Activated B cell treated with CpG ODN at 0.5 μM for 24 hours (primary cell): ENCODE measurements at regions not wholly inside any gene's neighbourhood (a gene's known extent, or its start where the extent isn't known, plus 50 kb on each side); places are given as distances from the start of the nearest gene placed in this dataset.
"Not testable (repeated sequence)": the region's sequence is repeated elsewhere in the genome, so short reads cannot be mapped to it uniquely, and the experiment has no call there.

Source experiments
- ATAC-seq: fragments of 200-7000 bp; cut with Tn5 transposase; one replicate; pipeline ENCODE4 v1.10.0; 2021; ENCODE audit warnings: low read depth, mild to moderate bottlenecking, moderate library complexity
- CTCF ChIA-PET: fragments of 350-600 bp; sonication (Branson Sonifier 250); formaldehyde crosslinking; loops from one replicate; lab custom pipeline; 2021; ENCODE audit warnings: antibody characterized with exemption; lab: Charles Lee
- POLR2A ChIA-PET: fragments of 350-600 bp; sonication (Branson Sonifier 250); formaldehyde crosslinking; loops from one replicate; lab custom pipeline; 2021; ENCODE audit warnings: antibody characterized with exemption; lab: Charles Lee
- DNase-seq: peaks from one replicate; pipeline ENCODE4 v3.0.0; 2022
- H3K27ac Mint-ChIP-seq: one replicate; pipeline ENCODE4 v1.8.0; 2020; ENCODE audit warnings: mixed read lengths
- H3K27me3 Mint-ChIP-seq: one replicate; pipeline ENCODE4 v1.8.0; 2021; ENCODE audit warnings: mixed read lengths
- H3K36me3 Mint-ChIP-seq: one replicate; pipeline ENCODE4 v1.8.0; 2021; ENCODE audit warnings: low read depth, mixed read lengths
- H3K4me1 Mint-ChIP-seq: one replicate; pipeline ENCODE4 v1.8.0; 2021; ENCODE audit warnings: mixed read lengths
- H3K4me3 Mint-ChIP-seq: one replicate; pipeline ENCODE4 v1.8.0; 2020; ENCODE audit warnings: mild to moderate bottlenecking, mixed read lengths
- H3K9me3 Mint-ChIP-seq: one replicate; pipeline ENCODE4 v1.8.0; 2020; ENCODE audit warnings: mixed read lengths
- CTCF ChIP-seq: fragments of 200-600 bp; IDR thresholded peaks from one replicate; pipeline ENCODE4 v1.8.0; 2022; ENCODE audit warnings: antibody characterized with exemption, mild to moderate bottlenecking
- intact Hi-C: fragments of 100-400 bp; cut with micrococcal nuclease; formaldehyde crosslinking; loops from one replicate; pipeline ENCODE4 v1.15.1; 2024

- POLR2A ChIA-PET: no interaction called here
- no peak overlapping the region for H3K4me3 Mint-ChIP-seq
- ATAC-seq (no peak), DNase-seq (no peak)
- H3K27ac Mint-ChIP-seq: no peak overlapping the region
- CTCF ChIA-PET: no interaction called here
- no peaks in the 10 kb centered on the region for H3K36me3 Mint-ChIP-seq
- TF ChIP-seq CTCF: no peak
- intact Hi-C loops: no loop called here
- no peaks in the 10 kb centered on the region for H3K4me1 Mint-ChIP-seq
- no peaks in the 10 kb centered on the region for H3K27me3 Mint-ChIP-seq
- H3K9me3 Mint-ChIP-seq: no peaks in the 10 kb centered on the region
Observed at GRCh38 chr2:128611421-128612320, 293.0 kb upstream of the HS6ST1 start.

- Mint-ChIP-seq H3K27ac (no peak overlapping the region), H3K4me3 (no peak overlapping the region), H3K4me1 (no peaks in the 10 kb centered on the region), H3K27me3 (no peaks in the 10 kb centered on the region), H3K9me3 (no peaks in the 10 kb centered on the region), H3K36me3 (no peaks in the 10 kb centered on the region)
- TF ChIP-seq CTCF: no peak
- no peak for ATAC-seq
- intact Hi-C loops: no loop called here
- DNase-seq: no peak
- CTCF ChIA-PET: no interaction called here
- POLR2A ChIA-PET: no interaction called here
Observed at GRCh38 chr2:128612628-128613027, 294.0 kb upstream of the HS6ST1 start.

GRCh38 chr2:128613351-128613750 lies 294.7 kb upstream of the HS6ST1 start:
- H3K4me1 Mint-ChIP-seq: no peaks in the 10 kb centered on the region
- H3K27ac Mint-ChIP-seq: no peak overlapping the region
- ATAC-seq: no peak
- H3K4me3 Mint-ChIP-seq: no peak overlapping the region
- ChIA-PET CTCF (no interaction called here), POLR2A (no interaction called here)
- H3K9me3 Mint-ChIP-seq: no peaks in the 10 kb centered on the region
- H3K36me3 Mint-ChIP-seq: no peaks in the 10 kb centered on the region
- intact Hi-C loops: no loop called here
- no peak for TF ChIP-seq CTCF
- no peaks in the 10 kb centered on the region for H3K27me3 Mint-ChIP-seq
- DNase-seq: no peak

GRCh38 chr2:128613876-128614275 lies 295.2 kb upstream of the HS6ST1 start:
- POLR2A ChIA-PET: no interaction called here
- H3K36me3 Mint-ChIP-seq: no peaks in the 10 kb centered on the region
- intact Hi-C loops: no loop called here
- H3K4me1 Mint-ChIP-seq: no peaks in the 10 kb centered on the region
- ATAC-seq: no peak
- no peak for TF ChIP-seq CTCF
- CTCF ChIA-PET: no interaction called here
- no peak overlapping the region for H3K27ac Mint-ChIP-seq
- no peak for DNase-seq
- H3K4me3 Mint-ChIP-seq: no peak overlapping the region
- no peaks in the 10 kb centered on the region for H3K27me3 Mint-ChIP-seq
- no peaks in the 10 kb centered on the region for H3K9me3 Mint-ChIP-seq

- H3K36me3 Mint-ChIP-seq, intact Hi-C loops, ATAC-seq, H3K9me3 Mint-ChIP-seq, H3K27me3 Mint-ChIP-seq, H3K4me3 Mint-ChIP-seq, POLR2A ChIA-PET, DNase-seq, H3K27ac Mint-ChIP-seq, CTCF ChIA-PET, H3K4me1 Mint-ChIP-seq: not testable (repeated sequence)
Observed at GRCh38 chr2:128614907-128615306, 296.2 kb upstream of the HS6ST1 start.
